ENCODE measurements at regions not wholly inside any gene's neighbourhood (a gene's known extent, or its start where the extent isn't known, plus 50 kb on each side); places are given as distances from the start of the nearest gene placed in this dataset.
"Not testable (repeated sequence)": the region's sequence is repeated elsewhere in the genome, so short reads cannot be mapped to it uniquely, and the experiment has no call there.

DNA sequence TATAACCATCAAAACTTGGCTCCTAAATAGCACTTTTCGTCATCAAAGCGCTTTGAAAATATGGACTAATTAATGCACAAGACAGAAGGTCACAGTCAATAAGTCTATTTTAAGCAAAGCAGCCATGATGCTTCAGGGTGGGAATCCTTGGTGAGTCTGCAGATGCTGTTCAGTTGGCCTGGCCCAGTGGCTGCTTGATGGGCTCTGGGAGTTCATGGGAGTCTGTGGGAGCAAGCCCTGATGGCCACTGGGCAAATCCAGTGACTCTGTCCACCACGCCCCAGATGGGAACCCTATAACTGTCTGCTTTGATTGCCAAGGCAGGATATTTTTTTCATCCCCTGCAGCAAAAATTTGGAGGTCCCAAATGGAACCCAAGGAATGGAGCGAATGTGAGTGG is 95.7 kb upstream of the CTBP2 start:
- no peaks in the 10 kb centered on the region for H3K27me3 ChIP-seq (replicated peaks)
- no peak overlapping the region for H3K27ac ChIP-seq
- TF ChIP-seq, protein P1, sequence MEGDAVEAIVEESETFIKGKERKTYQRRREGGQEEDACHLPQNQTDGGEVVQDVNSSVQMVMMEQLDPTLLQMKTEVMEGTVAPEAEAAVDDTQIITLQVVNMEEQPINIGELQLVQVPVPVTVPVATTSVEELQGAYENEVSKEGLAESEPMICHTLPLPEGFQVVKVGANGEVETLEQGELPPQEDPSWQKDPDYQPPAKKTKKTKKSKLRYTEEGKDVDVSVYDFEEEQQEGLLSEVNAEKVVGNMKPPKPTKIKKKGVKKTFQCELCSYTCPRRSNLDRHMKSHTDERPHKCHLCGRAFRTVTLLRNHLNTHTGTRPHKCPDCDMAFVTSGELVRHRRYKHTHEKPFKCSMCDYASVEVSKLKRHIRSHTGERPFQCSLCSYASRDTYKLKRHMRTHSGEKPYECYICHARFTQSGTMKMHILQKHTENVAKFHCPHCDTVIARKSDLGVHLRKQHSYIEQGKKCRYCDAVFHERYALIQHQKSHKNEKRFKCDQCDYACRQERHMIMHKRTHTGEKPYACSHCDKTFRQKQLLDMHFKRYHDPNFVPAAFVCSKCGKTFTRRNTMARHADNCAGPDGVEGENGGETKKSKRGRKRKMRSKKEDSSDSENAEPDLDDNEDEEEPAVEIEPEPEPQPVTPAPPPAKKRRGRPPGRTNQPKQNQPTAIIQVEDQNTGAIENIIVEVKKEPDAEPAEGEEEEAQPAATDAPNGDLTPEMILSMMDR (IDR thresholded peaks at IDR 0.05; ENCODE audit: low read depth, low read length, missing control alignments) = no peak
- in situ Hi-C loops (cut with HindIII; ENCODE audit: low pct_ligation_motif_present, low sequenced_read_pairs) = no loop called here
- no peaks in the 10 kb centered on the region for H3K36me3 ChIP-seq (replicated peaks)
- no peak for DNase-seq
- H3K4me3 ChIP-seq (ENCODE audit: low read depth, low read length) = no peak overlapping the region

DNA sequence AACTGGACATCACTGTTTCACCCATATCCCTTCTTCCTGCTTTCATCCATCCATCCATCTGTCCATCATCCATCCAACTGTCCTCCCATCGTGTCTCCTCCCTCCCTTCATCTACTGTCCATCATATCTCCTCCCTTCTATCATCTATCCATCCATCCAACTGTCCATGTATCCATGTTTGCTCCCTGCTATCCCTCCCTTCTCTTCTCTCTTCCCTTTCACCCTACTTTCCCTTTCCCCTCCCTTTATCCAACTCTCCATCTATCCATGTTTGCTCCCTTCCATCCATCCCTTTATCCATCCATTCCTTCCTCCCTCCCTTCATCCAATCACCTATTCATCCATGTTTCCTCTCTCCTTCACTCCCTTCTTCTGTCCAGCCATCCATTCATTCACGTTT is 92.6 kb upstream of the CTBP2 start:
- H3K27me3 ChIP-seq (replicated peaks) = no peaks in the 10 kb centered on the region
- in situ Hi-C loops (cut with HindIII; ENCODE audit: low pct_ligation_motif_present, low sequenced_read_pairs) = no loop called here
- TF ChIP-seq, protein P1 (IDR thresholded peaks at IDR 0.05; ENCODE audit: low read depth, low read length, missing control alignments) = no peak

DNA sequence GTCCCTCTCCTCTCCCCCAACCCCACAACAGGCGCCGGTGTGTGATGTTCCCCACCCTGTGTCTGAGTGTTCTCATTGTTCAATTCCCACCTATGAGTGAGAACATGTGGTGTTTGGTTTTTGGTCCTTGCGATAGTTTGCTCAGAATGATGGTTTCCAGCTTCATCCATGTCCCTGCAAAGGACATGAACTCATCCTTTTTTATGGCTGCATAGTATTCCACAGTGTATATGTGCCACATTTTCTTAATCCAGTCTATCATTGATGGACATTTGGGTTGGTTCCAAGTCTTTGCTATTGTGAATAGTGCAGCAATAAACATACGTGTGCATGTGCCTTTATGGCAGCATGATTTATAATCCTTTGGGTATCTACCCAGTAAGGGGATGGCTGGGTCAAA is 90.5 kb upstream of the CTBP2 start:
- DNase-seq; H3K4me3 ChIP-seq (ENCODE audit: low read depth, low read length); H3K27me3 ChIP-seq (replicated peaks); in situ Hi-C loops (cut with HindIII; ENCODE audit: low pct_ligation_motif_present, low sequenced_read_pairs); H3K27ac ChIP-seq; H3K36me3 ChIP-seq (replicated peaks): not testable (repeated sequence)

More for the DNA sequence above, 92.6 kb upstream of the CTBP2 start:
- no peak overlapping the region for H3K4me3 ChIP-seq (ENCODE audit: low read depth, low read length)
- H3K27ac ChIP-seq = no peak overlapping the region
- no peak for DNase-seq
- H3K36me3 ChIP-seq (replicated peaks) = no peaks in the 10 kb centered on the region

DNA sequence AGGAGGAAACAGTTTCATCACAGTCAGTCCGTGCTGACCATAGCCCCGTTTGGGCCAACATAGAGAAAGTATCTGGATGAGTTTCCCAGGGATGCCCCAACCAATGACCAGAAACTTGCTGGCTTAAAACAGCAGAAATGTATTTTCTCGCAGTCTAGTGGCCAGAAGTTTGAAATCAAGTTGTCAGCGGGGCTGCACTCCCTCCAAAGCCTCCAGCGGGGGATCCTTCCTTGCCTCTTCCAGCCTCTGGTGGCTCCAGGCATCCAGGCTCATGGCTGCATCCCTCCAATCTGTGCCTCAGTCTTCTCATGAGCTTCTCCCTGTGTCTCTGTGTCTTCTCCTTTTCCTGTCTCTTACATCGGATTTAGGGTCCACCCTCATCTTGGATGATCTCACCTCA is 89.6 kb upstream of the CTBP2 start:
- Histone ChIP-seq H3K27ac (no peak overlapping the region), H3K27me3 (replicated peaks) (no peaks in the 10 kb centered on the region), H3K4me3 (ENCODE audit: low read depth, low read length) (no peak overlapping the region), H3K36me3 (replicated peaks) (no peaks in the 10 kb centered on the region)
- DNase-seq = no peak
- in situ Hi-C loops (cut with HindIII; ENCODE audit: low pct_ligation_motif_present, low sequenced_read_pairs) = no loop called here
- TF ChIP-seq, protein P1 (IDR thresholded peaks at IDR 0.05; ENCODE audit: low read depth, low read length, missing control alignments) = no peak

DNA sequence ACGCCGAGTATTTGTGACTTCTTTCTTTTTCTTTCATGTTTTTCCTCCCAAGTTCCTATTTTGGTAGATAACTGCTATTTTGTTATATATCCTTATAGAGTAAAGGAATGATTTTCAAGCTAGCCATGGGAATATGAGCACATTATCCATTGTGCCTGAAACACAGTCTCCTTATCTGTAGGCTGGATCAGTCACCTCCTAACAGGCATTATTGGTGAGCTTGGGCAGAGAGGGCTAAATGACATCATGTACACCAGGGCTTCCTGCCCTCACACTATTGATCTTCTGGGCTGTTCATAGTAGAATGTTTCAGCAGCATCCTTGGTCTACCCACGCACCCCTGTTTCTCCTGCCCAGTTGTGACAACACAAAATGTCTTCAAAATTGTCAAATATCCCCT is 88.1 kb upstream of the CTBP2 start:
- DNase-seq = no peak
- in situ Hi-C loops (cut with HindIII; ENCODE audit: low pct_ligation_motif_present, low sequenced_read_pairs) = no loop called here
- H3K27me3 ChIP-seq (replicated peaks) = no peaks in the 10 kb centered on the region
- no peak overlapping the region for H3K27ac ChIP-seq
- H3K4me3 ChIP-seq (ENCODE audit: low read depth, low read length) = no peak overlapping the region
- TF ChIP-seq, protein P1 (IDR thresholded peaks at IDR 0.05; ENCODE audit: low read depth, low read length, missing control alignments) = no peak
- H3K36me3 ChIP-seq (replicated peaks) = no peaks in the 10 kb centered on the region

DNA sequence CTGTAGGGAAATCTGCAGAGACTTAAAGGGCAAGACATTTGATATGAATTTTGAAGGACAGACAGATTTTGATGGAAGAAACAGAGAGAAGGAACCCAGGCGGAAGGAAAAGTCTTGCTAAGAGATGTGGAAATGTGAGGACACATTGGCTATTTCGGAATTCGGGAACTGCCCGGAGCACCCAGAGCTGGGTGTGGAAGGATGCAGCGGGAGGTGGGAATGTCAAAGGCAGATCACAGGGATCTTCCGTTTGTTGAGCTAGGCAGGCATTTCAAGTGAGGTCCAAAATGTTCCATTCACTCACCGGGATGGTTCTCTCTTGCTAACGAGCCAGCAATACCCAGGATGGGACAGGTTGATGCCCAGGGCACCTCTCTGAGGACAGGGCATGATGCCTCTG is 87.2 kb upstream of the CTBP2 start:
- DNase-seq = no peak
- Histone ChIP-seq H3K36me3 (replicated peaks) (no peaks in the 10 kb centered on the region), H3K4me3 (ENCODE audit: low read depth, low read length) (no peak overlapping the region), H3K27me3 (replicated peaks) (no peaks in the 10 kb centered on the region), H3K27ac (no peak overlapping the region)
- in situ Hi-C loops (cut with HindIII; ENCODE audit: low pct_ligation_motif_present, low sequenced_read_pairs) = no loop called here
- TF ChIP-seq, protein P1 (IDR thresholded peaks at IDR 0.05; ENCODE audit: low read depth, low read length, missing control alignments) = no peak
